Esophagus mucosa (tissue), 1 donor: ENCODE measurements at regions not wholly inside any gene's neighbourhood (a gene's known extent, or its start where the extent isn't known, plus 50 kb on each side); places are given as distances from the start of the nearest gene placed in this dataset.
"Not testable (repeated sequence)": the region's sequence is repeated elsewhere in the genome, so short reads cannot be mapped to it uniquely, and the experiment has no call there.

ENCODE experiments used
- ATAC-seq: fragments of 200-7000 bp; cut with Tn5 transposase; one replicate; pipeline ENCODE4 v1.9.1; 2020
- donor health status: DM: yes; HTN: yes; CAD: no.

GRCh38 chr14:88064841-88065240 is 59.9 kb downstream of the GPR65 start:
- no peak for ATAC-seq

- ATAC-seq: no peak
These were observed 64.7 kb downstream of the GPR65 start for GRCh38 chr14:88069677-88070076.

- ATAC-seq: no peak
These were observed 70.5 kb downstream of the GPR65 start for GRCh38 chr14:88075269-88075981.

- no peak for ATAC-seq
These were observed 73.6 kb downstream of the GPR65 start for GRCh38 chr14:88078525-88078924.

- ATAC-seq: no peak
These were observed 74.7 kb downstream of the GPR65 start for GRCh38 chr14:88079624-88080023.

- no peak for ATAC-seq
These were observed 80.8 kb downstream of the GPR65 start for GRCh38 chr14:88085736-88086135.

- no peak for ATAC-seq
These were observed 84.5 kb downstream of the GPR65 start for GRCh38 chr14:88089445-88089844.

GRCh38 chr14:88092529-88092928 is 87.6 kb downstream of the GPR65 start:
- no peak for ATAC-seq

- no peak for ATAC-seq
These were observed 90.9 kb downstream of the GPR65 start for GRCh38 chr14:88095791-88096190.

- no peak for ATAC-seq
These were observed 93.2 kb downstream of the GPR65 start for GRCh38 chr14:88098163-88098562.

GRCh38 chr14:88104710-88105109 is 99.8 kb downstream of the GPR65 start:
- no peak for ATAC-seq

- no peak for ATAC-seq
These were observed 101.4 kb downstream of the GPR65 start for GRCh38 chr14:88106377-88106776.

GRCh38 chr14:88127669-88128068 is 122.7 kb downstream of the GPR65 start:
- ATAC-seq: not testable (repeated sequence)

GRCh38 chr14:88128816-88129215 is 123.9 kb downstream of the GPR65 start:
- ATAC-seq: no peak

- ATAC-seq: peak; percentile 55
These were observed 124.5 kb downstream of the GPR65 start for GRCh38 chr14:88129306-88130056.

- no peak for ATAC-seq
These were observed 125.1 kb downstream of the GPR65 start for GRCh38 chr14:88130057-88130432.
